ENCODE measurements at regions not wholly inside any gene's neighbourhood (a gene's known extent, or its start where the extent isn't known, plus 50 kb on each side); places are given as distances from the start of the nearest gene placed in this dataset.

- Histone ChIP-seq H3K36me3 (ENCODE audit: low read depth) (no peaks in the 10 kb centered on the region), H3K9me3 (ENCODE audit: severe bottlenecking) (no peaks in the 10 kb centered on the region), H3K4me3 (ENCODE audit: severe bottlenecking) (no peak overlapping the region), H3K4me1 (ENCODE audit: insufficient read depth, poor library complexity, severe bottlenecking) (no peaks in the 10 kb centered on the region), H3K27me3 (ENCODE audit: insufficient read depth, poor library complexity, severe bottlenecking) (no peaks in the 10 kb centered on the region), H3K27ac (ENCODE audit: poor library complexity, severe bottlenecking) (no peak overlapping the region)
- ATAC-seq (ENCODE audit: low read depth), result no peak
- TF ChIP-seq CTCF (IDR thresholded peaks at IDR 0.05; ENCODE audit: poor library complexity, severe bottlenecking), result no peak
- no peak for DNase-seq (ENCODE audit: low spot score)
Observed at GRCh38 chr13:86584301-86584700, 785.1 kb upstream of the SLITRK6 start.

GRCh38 chr13:86585835-86586234 is 786.6 kb upstream of the SLITRK6 start:
- no peaks in the 10 kb centered on the region for H3K4me1 ChIP-seq (ENCODE audit: insufficient read depth, poor library complexity, severe bottlenecking)
- no peak overlapping the region for H3K27ac ChIP-seq (ENCODE audit: poor library complexity, severe bottlenecking)
- H3K27me3 ChIP-seq (ENCODE audit: insufficient read depth, poor library complexity, severe bottlenecking), result no peaks in the 10 kb centered on the region
- H3K36me3 ChIP-seq (ENCODE audit: low read depth), result no peaks in the 10 kb centered on the region
- no peak overlapping the region for H3K4me3 ChIP-seq (ENCODE audit: severe bottlenecking)
- no peak for TF ChIP-seq CTCF (IDR thresholded peaks at IDR 0.05; ENCODE audit: poor library complexity, severe bottlenecking)
- no peak for DNase-seq (ENCODE audit: low spot score)
- H3K9me3 ChIP-seq (ENCODE audit: severe bottlenecking), result no peaks in the 10 kb centered on the region
- no peak for ATAC-seq (ENCODE audit: low read depth)

- TF ChIP-seq CTCF (IDR thresholded peaks at IDR 0.05; ENCODE audit: poor library complexity, severe bottlenecking), result no peak
- Histone ChIP-seq H3K9me3 (ENCODE audit: severe bottlenecking) (no peaks in the 10 kb centered on the region), H3K27me3 (ENCODE audit: insufficient read depth, poor library complexity, severe bottlenecking) (no peaks in the 10 kb centered on the region), H3K27ac (ENCODE audit: poor library complexity, severe bottlenecking) (no peak overlapping the region), H3K36me3 (ENCODE audit: low read depth) (no peaks in the 10 kb centered on the region), H3K4me1 (ENCODE audit: insufficient read depth, poor library complexity, severe bottlenecking) (peaks cover 7% of the 10 kb centered on the region), H3K4me3 (ENCODE audit: severe bottlenecking) (no peak overlapping the region)
- DNase-seq (ENCODE audit: low spot score) (no peak), ATAC-seq (ENCODE audit: low read depth) (no peak)
Observed at GRCh38 chr13:86591862-86592261, 792.6 kb upstream of the SLITRK6 start.

- no peaks in the 10 kb centered on the region for H3K4me1 ChIP-seq (ENCODE audit: insufficient read depth, poor library complexity, severe bottlenecking)
- no peaks in the 10 kb centered on the region for H3K27me3 ChIP-seq (ENCODE audit: insufficient read depth, poor library complexity, severe bottlenecking)
- no peaks in the 10 kb centered on the region for H3K36me3 ChIP-seq (ENCODE audit: low read depth)
- no peak overlapping the region for H3K27ac ChIP-seq (ENCODE audit: poor library complexity, severe bottlenecking)
- DNase-seq (ENCODE audit: low spot score) (no peak), ATAC-seq (ENCODE audit: low read depth) (no peak)
- no peaks in the 10 kb centered on the region for H3K9me3 ChIP-seq (ENCODE audit: severe bottlenecking)
- no peak for TF ChIP-seq CTCF (IDR thresholded peaks at IDR 0.05; ENCODE audit: poor library complexity, severe bottlenecking)
- H3K4me3 ChIP-seq (ENCODE audit: severe bottlenecking), result no peak overlapping the region
Observed at GRCh38 chr13:86601351-86601750, 802.1 kb upstream of the SLITRK6 start.

- no peak for DNase-seq (ENCODE audit: low spot score)
- H3K36me3 ChIP-seq (ENCODE audit: low read depth), result no peaks in the 10 kb centered on the region
- no peak overlapping the region for H3K4me3 ChIP-seq (ENCODE audit: severe bottlenecking)
- no peak for ATAC-seq (ENCODE audit: low read depth)
- no peak for TF ChIP-seq CTCF (IDR thresholded peaks at IDR 0.05; ENCODE audit: poor library complexity, severe bottlenecking)
- H3K4me1 ChIP-seq (ENCODE audit: insufficient read depth, poor library complexity, severe bottlenecking), result no peaks in the 10 kb centered on the region
- no peaks in the 10 kb centered on the region for H3K27me3 ChIP-seq (ENCODE audit: insufficient read depth, poor library complexity, severe bottlenecking)
- no peak overlapping the region for H3K27ac ChIP-seq (ENCODE audit: poor library complexity, severe bottlenecking)
- H3K9me3 ChIP-seq (ENCODE audit: severe bottlenecking), result no peaks in the 10 kb centered on the region
Observed at GRCh38 chr13:86606264-86606663, 807.0 kb upstream of the SLITRK6 start.
